ENCODE measurements at regions not wholly inside any gene's neighbourhood (a gene's known extent, or its start where the extent isn't known, plus 50 kb on each side); places are given as distances from the start of the nearest gene placed in this dataset.

GRCh38 chr16:51349626-51350025 is 198.6 kb upstream of the SALL1 start:
- no peak for DNase-seq

GRCh38 chr16:51343411-51343810 is 192.3 kb upstream of the SALL1 start:
- no peak for DNase-seq

GRCh38 chr16:51341204-51341603 is 190.1 kb upstream of the SALL1 start:
- no peak for DNase-seq

- no peak for DNase-seq
Measured at GRCh38 chr16:51337662-51338061, 186.6 kb upstream of the SALL1 start.

- DNase-seq = no peak
Measured at GRCh38 chr16:51328733-51329132, 177.7 kb upstream of the SALL1 start.

GRCh38 chr16:51327001-51327400 is 175.9 kb upstream of the SALL1 start:
- no peak for DNase-seq

GRCh38 chr16:51326131-51326856 is 175.2 kb upstream of the SALL1 start:
- DNase-seq = no peak

GRCh38 chr16:51321251-51321650 is 170.2 kb upstream of the SALL1 start:
- DNase-seq = no peak

- DNase-seq = no peak
Measured at GRCh38 chr16:51317575-51317974, 166.5 kb upstream of the SALL1 start.

- no peak for DNase-seq
Measured at GRCh38 chr16:51313198-51313597, 162.1 kb upstream of the SALL1 start.

- DNase-seq = no peak
Measured at GRCh38 chr16:51312363-51313150, 161.5 kb upstream of the SALL1 start.

GRCh38 chr16:51310159-51310558 is 159.1 kb upstream of the SALL1 start:
- no peak for DNase-seq

GRCh38 chr16:51306886-51307595 is 156.0 kb upstream of the SALL1 start:
- DNase-seq = no peak

- no peak for DNase-seq
Measured at GRCh38 chr16:51306116-51306515, 155.0 kb upstream of the SALL1 start.

GRCh38 chr16:51305337-51305736 is 154.3 kb upstream of the SALL1 start:
- DNase-seq = no peak

- DNase-seq = no peak
Measured at GRCh38 chr16:51302042-51302441, 151.0 kb upstream of the SALL1 start.

- no peak for DNase-seq
Measured at GRCh38 chr16:51298800-51299199, 147.7 kb upstream of the SALL1 start.

GRCh38 chr16:51290442-51291285 is 139.6 kb upstream of the SALL1 start:
- no peak for DNase-seq

- DNase-seq = no peak
Measured at GRCh38 chr16:51289336-51289735, 138.3 kb upstream of the SALL1 start.

- no peak for DNase-seq
Measured at GRCh38 chr16:51287121-51287755, 136.2 kb upstream of the SALL1 start.

- no peak for DNase-seq
Measured at GRCh38 chr16:51286272-51286671, 135.2 kb upstream of the SALL1 start.

- DNase-seq = no peak
Measured at GRCh38 chr16:51276336-51276735, 125.3 kb upstream of the SALL1 start.
